ENCODE measurements at regions not wholly inside any gene's neighbourhood (a gene's known extent, or its start where the extent isn't known, plus 50 kb on each side); places are given as distances from the start of the nearest gene placed in this dataset.

GRCh38 chr3:22620498-22620897 is 582.6 kb upstream of the UBE2E2 start:
- H3K9me2 ChIP-seq (ENCODE audit: insufficient read depth) = no peaks in the 10 kb centered on the region

GRCh38 chr3:22621205-22621809 is 581.8 kb upstream of the UBE2E2 start:
- Histone ChIP-seq H3K79me2 (ENCODE audit: insufficient read depth, low read length) (no peaks in the 10 kb centered on the region), H3K4me1 (ENCODE audit: control insufficient read depth in 1 of 2, insufficient read depth in 2 of 2, low read length in 2 of 2) (no peaks in the 10 kb centered on the region), H3K27me3 (ENCODE audit: insufficient read depth, low read length) (no peaks in the 10 kb centered on the region), H3K4me3 (replicated peaks in 1 of 2; ENCODE audit: low read depth in 1 of 2, low read length in 2 of 2) (no peak overlapping the region), H3K27ac (ENCODE audit: low read depth, low read length) (no peak overlapping the region), H3K36me3 (ENCODE audit: control insufficient read depth in 1 of 2, insufficient read depth in 2 of 2, low read length in 2 of 2) (no peaks in the 10 kb centered on the region), H4K20me1 (ENCODE audit: insufficient read depth) (no peaks in the 10 kb centered on the region), H3K4me2 (ENCODE audit: low read length) (no peak overlapping the region), H2AFZ (ENCODE audit: low read depth, low read length, poor library complexity, severe bottlenecking) (no peak overlapping the region), H3K9me3 (ENCODE audit: control insufficient read depth in 1 of 2, insufficient read depth in 1 of 2, low read depth in 1 of 2, low read length in 2 of 2) (peaks cover 0 to 3% of the 10 kb centered on the region in 2 experiments; a peak in 1 of 4 replicates), H3K9ac (ENCODE audit: low read length) (no peak overlapping the region), H3K9me2 (ENCODE audit: insufficient read depth) (no peaks in the 10 kb centered on the region)
- RAD21 ChIA-PET (ENCODE audit: low non-redundant PET in 1 of 2, low total read pairs in 2 of 2, uncharacterized antibody in 2 of 2, unreplicated experiment in 2 of 2) = no interaction called here
- ATAC-seq (no peak), DNase-seq (ENCODE audit: low read depth, low spot score) (no peak)
- POLR2A ChIA-PET = no interaction called here
- intact Hi-C loops (cut with micrococcal nuclease) = no loop called here
- BruUV-seq (replicated peaks) = no TSS peak
- CTCF ChIA-PET = no interaction called here
- no peak for TF ChIP-seq RAD21 (IDR thresholded peaks at IDR 0.05; ENCODE audit: low read depth)
- no peak for TF ChIP-seq ATF3 (IDR thresholded peaks at IDR 0.05)
- no peak for TF ChIP-seq POLR2AphosphoS5 (IDR thresholded peaks at IDR 0.05; ENCODE audit: low read depth, low read length)
- TF ChIP-seq ZNF274 (IDR thresholded peaks at IDR 0.05; ENCODE audit: low read depth, low read length) = no peak
- TF ChIP-seq FOSL1 (IDR thresholded peaks at IDR 0.05; ENCODE audit: low read depth) = no peak
- no peak for TF ChIP-seq REST (IDR thresholded peaks at IDR 0.05; ENCODE audit: low read depth)
- no peak for TF ChIP-seq SRF (IDR thresholded peaks at IDR 0.05; ENCODE audit: low read depth)

More at GRCh38 chr3:22620498-22620897, 582.6 kb upstream of the UBE2E2 start:
- Histone ChIP-seq H3K4me3 (replicated peaks in 1 of 2; ENCODE audit: low read depth in 1 of 2, low read length in 2 of 2) (no peak overlapping the region), H3K79me2 (ENCODE audit: insufficient read depth, low read length) (no peaks in the 10 kb centered on the region), H4K20me1 (ENCODE audit: insufficient read depth) (no peaks in the 10 kb centered on the region), H3K36me3 (ENCODE audit: control insufficient read depth in 1 of 2, insufficient read depth in 2 of 2, low read length in 2 of 2) (no peaks in the 10 kb centered on the region), H3K9me3 (ENCODE audit: control insufficient read depth in 1 of 2, insufficient read depth in 1 of 2, low read depth in 1 of 2, low read length in 2 of 2) (peaks cover 0 to 6% of the 10 kb centered on the region in 2 experiments; a peak in 1 of 4 replicates), H3K27ac (ENCODE audit: low read depth, low read length) (no peak overlapping the region), H3K27me3 (ENCODE audit: insufficient read depth, low read length) (no peaks in the 10 kb centered on the region), H2AFZ (ENCODE audit: low read depth, low read length, poor library complexity, severe bottlenecking) (no peak overlapping the region), H3K4me1 (ENCODE audit: control insufficient read depth in 1 of 2, insufficient read depth in 2 of 2, low read length in 2 of 2) (no peaks in the 10 kb centered on the region), H3K4me2 (ENCODE audit: low read length) (no peak overlapping the region), H3K9ac (ENCODE audit: low read length) (no peak overlapping the region)
- TF ChIP-seq CEBPB (IDR thresholded peaks at IDR 0.05; ENCODE audit: low read depth) = no peak
- no peak for TF ChIP-seq POLR2A (IDR thresholded peaks at IDR 0.05; ENCODE audit: borderline replicate concordance, extremely low read depth, insufficient read depth, insufficient read length)
- no peak for TF ChIP-seq FOSL1 (IDR thresholded peaks at IDR 0.05; ENCODE audit: low read depth)
- no peak for TF ChIP-seq SP1 (IDR thresholded peaks at IDR 0.05; ENCODE audit: low read depth)
- no peak for TF ChIP-seq MAX (IDR thresholded peaks at IDR 0.05)
- no peak for TF ChIP-seq POLR2AphosphoS5 (IDR thresholded peaks at IDR 0.05; ENCODE audit: low read depth, low read length)
- intact Hi-C loops (cut with micrococcal nuclease) = no loop called here
- POLR2A ChIA-PET = no interaction called here
- DNase-seq (ENCODE audit: low read depth, low spot score) = no peak
- CTCF ChIA-PET = no interaction called here
- RAD21 ChIA-PET (ENCODE audit: low non-redundant PET in 1 of 2, low total read pairs in 2 of 2, uncharacterized antibody in 2 of 2, unreplicated experiment in 2 of 2) = no interaction called here
- BruUV-seq (replicated peaks) = no TSS peak
- no peak for ATAC-seq
